GM21526 (cell line): ENCODE measurements at regions not wholly inside any gene's neighbourhood (a gene's known extent, or its start where the extent isn't known, plus 50 kb on each side); places are given as distances from the start of the nearest gene placed in this dataset.

Experiments used
- ATAC-seq: cut with Tn5 transposase; IDR thresholded peaks from one replicate; pipeline ENCODE4 v1.9.1; 2021; ENCODE audit warnings: moderate library complexity; ENCODE audit not compliant: unreplicated experiment, low FRiP score

- no peak for ATAC-seq
Measured at GRCh38 chr3:66740260-66740659, 239.4 kb upstream of the LRIG1 start.

DNA sequence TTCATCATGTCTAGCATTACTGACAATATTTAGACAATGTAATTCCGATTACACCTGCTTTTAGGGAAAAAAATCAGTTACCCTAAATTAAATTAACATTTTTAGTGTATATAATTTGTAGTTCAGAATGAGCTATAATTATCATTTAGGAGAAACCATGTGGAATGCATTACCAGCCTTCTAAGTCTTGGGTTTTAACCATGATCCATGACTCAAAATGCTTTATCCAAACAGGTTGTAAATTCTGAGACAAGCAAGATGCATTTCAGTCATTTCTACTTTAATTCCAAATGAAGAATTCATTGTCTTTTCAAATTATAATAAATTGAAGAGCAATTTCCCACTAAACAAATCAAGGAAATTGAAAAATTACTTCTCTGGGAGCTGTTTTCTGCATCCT, 243.7 kb upstream of the LRIG1 start:
- ATAC-seq: no peak

GRCh38 chr3:66744986-66745385, 244.2 kb upstream of the LRIG1 start:
- no peak for ATAC-seq

GRCh38 chr3:66747261-66747660, 246.4 kb upstream of the LRIG1 start:
- no peak for ATAC-seq

DNA sequence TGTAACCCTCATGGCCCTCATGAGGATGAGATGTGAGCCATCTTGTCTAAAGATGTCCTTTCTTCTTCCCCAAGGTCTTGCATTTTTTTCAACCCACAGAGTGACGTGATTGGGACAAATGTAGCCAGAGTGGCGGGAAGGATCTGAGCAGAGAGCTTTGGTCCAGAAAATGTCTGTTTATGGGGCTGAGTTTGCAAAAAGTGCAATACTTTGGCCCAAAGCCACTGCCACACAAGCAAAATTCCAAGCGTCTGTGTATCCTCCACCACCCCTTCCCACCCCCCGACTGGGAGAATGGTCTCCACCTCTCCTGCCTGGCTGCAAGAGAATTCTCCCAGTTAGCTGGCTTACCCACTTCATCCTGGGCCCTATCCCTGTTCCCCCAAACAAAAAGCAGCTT, 246.9 kb upstream of the LRIG1 start:
- ATAC-seq: no peak

DNA sequence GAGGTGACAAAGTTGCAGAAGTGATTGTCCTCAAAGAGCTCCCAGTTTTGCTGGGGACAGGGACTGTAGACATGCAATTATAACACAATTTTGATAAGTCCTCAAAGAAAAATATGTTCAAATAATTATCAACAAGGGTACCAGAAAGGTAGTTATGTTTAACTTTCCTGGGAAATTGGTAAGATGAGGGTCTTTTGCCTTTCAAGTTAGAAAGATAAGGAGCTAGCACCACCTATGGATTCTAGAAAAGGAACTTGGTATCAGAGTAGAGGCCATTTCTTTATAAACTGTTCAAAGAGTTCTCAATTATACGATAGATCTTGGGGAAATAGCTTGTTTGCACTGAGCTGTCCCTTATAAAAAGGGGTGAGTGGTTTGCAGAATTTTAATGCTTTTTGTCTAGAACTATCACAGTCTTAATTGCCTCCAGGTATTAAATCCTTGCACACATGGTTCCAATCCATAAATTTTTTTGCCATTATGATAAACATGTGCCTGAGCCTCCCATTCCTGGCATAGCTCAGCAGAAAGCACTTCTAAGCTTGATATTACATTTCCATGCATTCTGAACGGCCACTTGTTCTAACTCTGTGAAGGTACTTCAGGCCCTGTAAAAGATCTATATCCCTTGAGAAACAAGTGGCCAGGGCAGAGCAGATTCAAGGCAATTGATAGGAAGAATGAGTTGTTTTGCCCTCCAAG, 247.5 kb upstream of the LRIG1 start:
- ATAC-seq: no peak

GRCh38 chr3:66751842-66752241, 246.3 kb upstream of the KBTBD8 start:
- no peak for ATAC-seq

DNA sequence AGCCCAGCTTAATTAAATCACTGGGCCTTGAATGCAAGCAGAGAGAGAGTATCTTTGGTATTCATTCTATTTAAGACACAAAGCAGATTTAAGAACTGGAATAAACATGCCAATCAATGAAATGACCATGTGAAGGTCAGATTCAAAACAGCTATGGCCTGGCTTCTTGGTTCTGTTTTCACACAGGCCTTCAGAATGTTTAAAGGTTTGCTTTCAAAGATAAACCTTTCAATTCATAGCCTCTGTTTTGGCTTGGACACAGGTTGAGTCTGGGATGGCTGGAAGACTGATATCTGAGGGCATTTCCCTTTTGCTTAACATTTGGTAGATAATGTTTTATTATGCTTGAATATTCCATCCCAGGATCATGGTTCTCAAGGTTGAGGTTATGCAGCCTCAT, 244.4 kb upstream of the KBTBD8 start:
- no peak for ATAC-seq

DNA sequence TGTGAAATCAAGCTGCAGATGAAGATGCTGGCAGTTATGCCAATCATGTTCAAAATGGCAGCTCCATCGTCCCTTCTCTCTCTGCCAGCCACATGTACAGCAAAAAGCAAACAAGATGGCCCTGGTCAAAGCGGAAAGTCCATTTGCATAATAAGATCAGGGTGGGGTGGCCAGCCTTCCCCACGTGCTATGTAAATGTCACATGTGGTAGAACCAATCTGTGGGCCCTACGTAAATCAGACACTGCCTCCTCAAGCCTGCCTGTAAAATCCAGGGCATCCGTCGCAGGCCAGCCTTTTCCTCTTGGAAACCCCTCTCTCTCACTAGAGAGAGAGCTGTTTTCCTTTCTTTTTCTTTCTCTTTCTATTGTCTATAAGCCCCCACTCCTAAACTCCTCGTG, 243.5 kb upstream of the KBTBD8 start:
- ATAC-seq: no peak

DNA sequence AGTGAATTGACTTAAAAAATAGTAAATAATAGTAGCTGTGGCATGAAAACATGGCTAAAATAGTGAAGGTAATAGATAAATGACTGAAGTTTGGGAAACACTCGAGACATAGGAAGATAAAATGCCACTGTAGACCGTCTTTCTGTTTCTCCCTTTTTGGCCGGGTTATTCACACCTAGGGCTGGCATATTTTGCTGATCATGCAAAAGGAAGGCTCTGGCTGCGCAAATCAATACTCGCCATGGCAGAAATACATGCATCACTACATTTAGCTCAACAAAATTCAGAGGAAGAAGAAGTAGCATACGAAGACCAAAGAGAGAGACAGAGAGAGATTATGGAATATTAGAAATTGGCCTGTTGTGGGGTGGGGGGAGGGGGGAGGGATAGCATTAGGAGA, 242.2 kb upstream of the KBTBD8 start:
- ATAC-seq: no peak

GRCh38 chr3:66756468-66757036, 241.6 kb upstream of the KBTBD8 start:
- no peak for ATAC-seq

GRCh38 chr3:66761093-66761780, 236.9 kb upstream of the KBTBD8 start:
- ATAC-seq: no peak

DNA sequence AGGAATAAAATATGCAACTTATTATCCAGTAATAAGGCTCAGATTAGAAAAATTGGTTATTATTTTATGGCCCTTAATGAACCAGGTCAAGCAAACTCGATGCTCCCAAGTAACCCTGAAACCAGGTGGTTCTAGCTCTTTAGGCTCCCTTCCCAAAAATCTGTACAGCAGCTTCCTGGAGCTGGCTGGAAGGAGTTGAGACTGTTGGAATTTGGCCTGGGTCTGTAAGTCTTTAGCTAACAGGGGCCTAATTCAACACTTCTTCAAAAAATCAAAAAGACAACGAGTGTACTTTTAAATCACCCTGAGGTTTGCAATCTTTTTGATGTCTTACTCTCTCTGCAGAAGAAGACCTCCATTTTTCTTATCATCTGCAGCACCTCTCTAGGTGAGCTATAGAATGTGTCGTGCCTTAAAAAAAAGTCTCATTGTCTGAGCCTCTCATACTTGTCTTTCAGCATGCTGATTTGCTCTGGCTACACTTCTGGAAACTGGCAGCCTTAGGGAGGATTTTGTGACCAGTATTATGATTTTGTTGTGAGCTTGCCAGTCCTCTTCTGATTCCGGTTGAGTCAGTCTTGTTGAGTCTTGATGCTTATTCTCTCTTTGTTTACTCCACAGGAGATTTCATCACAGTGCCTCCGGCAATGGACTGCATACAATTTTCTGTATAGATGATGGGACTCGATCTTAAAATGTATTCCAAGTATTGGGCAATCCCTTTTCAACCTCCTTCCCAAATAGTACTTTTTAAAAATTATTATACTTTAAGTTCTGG, 235.0 kb upstream of the KBTBD8 start:
- no peak for ATAC-seq

DNA sequence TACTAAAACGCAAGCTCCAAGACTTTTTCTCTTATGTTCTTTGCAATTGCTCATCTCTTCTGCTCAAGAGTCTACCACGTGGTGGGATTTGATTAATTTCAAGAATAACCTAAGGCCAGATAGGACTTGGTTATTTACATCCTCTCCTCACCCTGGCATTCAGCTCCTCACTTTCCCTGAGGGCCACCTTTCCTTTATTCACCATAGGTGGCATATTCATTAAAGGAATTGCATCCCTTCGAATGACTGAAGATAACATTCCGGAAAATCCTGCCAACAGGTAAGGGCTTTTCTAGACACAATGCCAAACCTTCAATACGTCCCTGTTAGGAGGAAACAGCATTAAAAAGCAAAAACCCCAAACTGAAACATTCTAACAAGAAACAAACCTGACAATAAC, 220.0 kb upstream of the KBTBD8 start:
- ATAC-seq: no peak

GRCh38 chr3:66778777-66779176, 219.3 kb upstream of the KBTBD8 start:
- no peak for ATAC-seq

DNA sequence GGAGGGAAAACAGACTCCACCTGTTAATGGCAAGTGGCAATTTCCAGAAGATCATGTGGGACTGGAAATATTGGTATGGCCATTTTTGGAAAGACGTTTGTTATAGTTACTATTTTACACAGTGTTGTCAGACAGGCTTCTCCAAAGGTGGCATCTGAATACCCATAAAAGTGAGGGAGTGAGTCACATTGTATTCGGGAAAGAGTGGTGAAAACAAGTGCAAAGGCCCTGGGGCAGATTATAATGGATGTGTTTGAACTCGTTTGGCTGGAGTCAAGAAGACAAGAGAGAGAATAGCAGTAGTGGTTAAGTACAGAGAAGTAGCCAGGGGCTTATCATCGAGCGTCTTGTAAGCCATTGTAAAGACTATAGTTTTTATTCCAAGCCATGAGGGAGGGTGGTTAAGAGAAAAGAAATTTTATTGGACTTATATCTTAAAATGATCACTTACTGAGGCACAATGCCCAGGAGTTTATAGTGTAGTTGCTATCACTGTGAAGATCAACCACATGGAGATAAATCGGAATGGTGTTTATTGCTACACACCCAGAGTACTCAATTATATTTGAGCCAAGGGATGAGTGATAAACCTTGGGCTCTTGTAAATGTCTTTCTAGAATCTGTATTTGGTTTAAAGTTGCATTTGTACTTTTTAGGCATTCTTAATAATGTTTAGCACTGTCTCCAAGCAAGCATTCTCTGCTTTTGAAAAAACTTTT, 212.8 kb upstream of the KBTBD8 start:
- no peak for ATAC-seq

DNA sequence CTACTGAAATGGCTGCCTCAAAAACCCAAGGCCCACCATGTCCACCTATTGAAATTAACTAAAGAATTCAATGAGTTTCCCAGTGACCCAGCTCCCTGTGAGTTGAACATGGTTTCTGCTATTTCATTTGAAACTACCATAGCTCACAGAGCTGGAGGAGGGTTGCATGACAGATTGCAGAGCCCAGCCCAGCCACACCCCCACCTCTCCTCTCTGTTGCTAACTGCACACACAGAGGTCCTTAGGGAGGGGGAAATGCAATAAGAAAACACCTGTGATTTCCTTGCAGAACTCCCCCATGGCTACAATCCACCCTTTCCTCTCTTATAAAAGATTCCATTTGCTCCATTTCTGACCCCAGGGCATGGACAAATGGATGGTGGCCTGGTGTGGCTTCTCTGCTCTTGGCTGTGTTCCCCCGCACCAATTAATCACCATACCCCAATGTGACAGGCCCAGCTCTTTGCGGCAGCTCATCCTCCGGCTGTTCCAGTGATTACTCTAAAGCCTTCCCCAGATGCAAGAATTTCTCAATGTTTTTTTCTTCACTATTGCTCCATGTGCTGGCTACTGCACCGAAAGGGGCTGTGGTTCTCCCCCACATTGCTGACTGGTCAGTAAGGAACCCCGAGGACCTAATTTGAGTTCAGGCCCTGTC, 208.4 kb upstream of the KBTBD8 start:
- no peak for ATAC-seq

GRCh38 chr3:66792086-66792485, 206.0 kb upstream of the KBTBD8 start:
- no peak for ATAC-seq

GRCh38 chr3:66795365-66795764, 202.7 kb upstream of the KBTBD8 start:
- no peak for ATAC-seq

DNA sequence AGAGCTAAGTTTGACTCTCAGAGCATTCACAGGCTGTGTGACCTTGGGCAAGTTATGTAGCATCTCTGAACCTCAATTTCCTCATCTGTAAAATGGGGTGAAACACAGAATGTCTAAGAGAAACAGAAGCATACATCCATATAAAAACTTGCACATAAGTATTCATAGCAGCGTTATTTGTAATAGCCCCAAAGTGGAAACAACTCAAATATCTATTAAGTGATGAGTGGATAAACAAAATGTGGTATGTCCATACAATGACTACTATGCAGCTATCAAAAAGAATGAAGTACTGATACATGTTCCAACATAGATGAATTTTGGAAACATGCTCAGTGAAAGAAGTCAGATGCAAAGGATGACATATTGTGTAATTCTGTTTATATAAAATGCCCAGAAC, 201.8 kb upstream of the KBTBD8 start:
- no peak for ATAC-seq
